Neural progenitor cell (in vitro differentiated cells): ENCODE measurements at regions not wholly inside any gene's neighbourhood (a gene's known extent, or its start where the extent isn't known, plus 50 kb on each side); places are given as distances from the start of the nearest gene placed in this dataset.

Experiments
- DNase-seq: peaks from one replicate; pipeline ENCODE4 v3.0.0-alpha.2; 2016; ENCODE audit warnings: low spot score
- H2AFZ ChIP-seq: fragments of 200-600 bp; sonication (generic); replicated peaks from 2 replicates; pipeline ENCODE4 v1.6.1; 2016; ENCODE audit warnings: antibody characterized with exemption
- H3F3A ChIP-seq: fragments of 200-600 bp; sonication (generic); 2 replicates; pipeline ENCODE4 v1.6.1; 2016; ENCODE audit warnings: antibody characterized with exemption, low read depth
- H3K27ac ChIP-seq: fragments of 200-600 bp; sonication (generic); 2 replicates; pipeline ENCODE4 v1.5.1; 2016; ENCODE audit warnings: mild to moderate bottlenecking
- H3K27me3 ChIP-seq: fragments of 200-600 bp; sonication (generic); 2 replicates; pipeline ENCODE4 v1.6.1; 2016; ENCODE audit warnings: mild to moderate bottlenecking, moderate library complexity
- H3K36me3 ChIP-seq: fragments of 200-600 bp; sonication (generic); 2 replicates; pipeline ENCODE4 v1.5.1; 2016
- H3K4me1 ChIP-seq: fragments of 200-600 bp; sonication (generic); 2 replicates; pipeline ENCODE4 v1.6.1; 2016; ENCODE audit warnings: mixed run types
- H3K4me2 ChIP-seq: fragments of 200-600 bp; sonication (generic); 2 replicates; pipeline ENCODE4 v1.6.1; 2016
- H3K4me3 ChIP-seq: fragments of 200-600 bp; sonication (generic); 2 replicates; pipeline ENCODE4 v1.5.1; 2016
- H3K79me2 ChIP-seq: fragments of 200-600 bp; sonication (generic); 2 replicates; pipeline ENCODE4 v1.6.1; 2016; ENCODE audit warnings: low read depth
- H3K9ac ChIP-seq: fragments of 200-600 bp; sonication (generic); 2 replicates; pipeline ENCODE4 v1.6.1; 2016
- H3K9me3 ChIP-seq: fragments of 200-600 bp; sonication (generic); 2 replicates; pipeline ENCODE4 v1.5.1; 2016; ENCODE audit warnings: low read depth
- H4K20me1 ChIP-seq: fragments of 200-600 bp; sonication (generic); 2 replicates; pipeline ENCODE4 v1.6.1; 2016; ENCODE audit warnings: low read depth
- H3K27ac Mint-ChIP-seq: 3 replicates; pipeline ENCODE4 v1.8.0; 2021; ENCODE audit warnings: mixed read lengths
- H3K27me3 Mint-ChIP-seq: 2 replicates; pipeline ENCODE4 v1.8.0; 2022; ENCODE audit warnings: low read depth, mild to moderate bottlenecking, inconsistent platforms, moderate library complexity, mixed read lengths; ENCODE audit not compliant: insufficient read depth
- H3K36me3 Mint-ChIP-seq: 3 replicates; pipeline ENCODE4 v1.8.0; 2021; ENCODE audit warnings: mixed read lengths
- H3K4me1 Mint-ChIP-seq: 3 replicates; pipeline ENCODE4 v1.8.0; 2021; ENCODE audit warnings: mixed read lengths
- H3K4me3 Mint-ChIP-seq: 3 replicates; pipeline ENCODE4 v1.8.0; 2021; ENCODE audit warnings: mild to moderate bottlenecking, moderate library complexity, mixed read lengths
- H3K9me3 Mint-ChIP-seq: 3 replicates; pipeline ENCODE4 v1.8.0; 2020; ENCODE audit warnings: mixed read lengths
- CTCF ChIP-seq: fragments of 200-600 bp; sonication (generic); IDR thresholded peaks from 2 replicates; pipeline ENCODE4 v1.5.1; 2017; ENCODE audit warnings: antibody characterized with exemption, mild to moderate bottlenecking
- EZH2 ChIP-seq: fragments of 200-600 bp; sonication (generic); IDR thresholded peaks from 2 replicates; pipeline ENCODE4 v1.6.1; 2017; ENCODE audit warnings: antibody characterized with exemption, mild to moderate bottlenecking, moderate library complexity
- EZH2phosphoT487 ChIP-seq: fragments of 200-600 bp; sonication (generic); IDR thresholded peaks from 2 replicates; pipeline ENCODE4 v1.6.1; 2017; ENCODE audit warnings: antibody characterized with exemption

- H3K79me2 ChIP-seq = no peaks in the 10 kb centered on the region
- Mint-ChIP-seq H3K4me1 (no peaks in the 10 kb centered on the region), H3K9me3 (peaks cover under 1% of the 10 kb centered on the region), H3K36me3 (no peaks in the 10 kb centered on the region), H3K4me3 (no peak overlapping the region), H3K27ac (no peak overlapping the region), H3K27me3 (no peaks in the 10 kb centered on the region)
- H3K4me3 ChIP-seq = no peak overlapping the region
- no peak overlapping the region for H2AFZ ChIP-seq
- H3F3A ChIP-seq = no peaks in the 10 kb centered on the region
- no peak overlapping the region for H3K9ac ChIP-seq
- H3K9me3 ChIP-seq = no peaks in the 10 kb centered on the region
- no peaks in the 10 kb centered on the region for H3K36me3 ChIP-seq
- H4K20me1 ChIP-seq = no peaks in the 10 kb centered on the region
- no peaks in the 10 kb centered on the region for H3K4me1 ChIP-seq
- no peak for DNase-seq
- no peak overlapping the region for H3K27ac ChIP-seq
- H3K27me3 ChIP-seq = no peaks in the 10 kb centered on the region
- no peak overlapping the region for H3K4me2 ChIP-seq
- TF ChIP-seq EZH2 (no peak), CTCF (no peak), EZH2phosphoT487 (no peak)
These were observed 502.3 kb downstream of the DIRAS2 start for GRCh38 chr9:90140131-90140818.

- Histone ChIP-seq H3K9ac (no peak overlapping the region), H3K4me3 (no peak overlapping the region), H3K9me3 (no peaks in the 10 kb centered on the region), H3K36me3 (no peaks in the 10 kb centered on the region), H3K79me2 (no peaks in the 10 kb centered on the region), H3K4me1 (no peaks in the 10 kb centered on the region), H2AFZ (no peak overlapping the region), H3K27ac (no peak overlapping the region), H3F3A (no peaks in the 10 kb centered on the region), H4K20me1 (no peaks in the 10 kb centered on the region), H3K4me2 (no peak overlapping the region), H3K27me3 (no peaks in the 10 kb centered on the region)
- peak; percentile 71 for TF ChIP-seq CTCF
- TF ChIP-seq EZH2 = no peak
- Mint-ChIP-seq H3K9me3 (peaks cover 12% of the 10 kb centered on the region), H3K4me1 (no peaks in the 10 kb centered on the region), H3K4me3 (no peak overlapping the region), H3K36me3 (no peaks in the 10 kb centered on the region), H3K27me3 (no peaks in the 10 kb centered on the region), H3K27ac (no peak overlapping the region)
- DNase-seq = peak; percentile 38
These were observed 500.9 kb downstream of the DIRAS2 start for GRCh38 chr9:90141723-90142122.

- H3K4me3 Mint-ChIP-seq = no peak overlapping the region
- H3K4me1 ChIP-seq = no peaks in the 10 kb centered on the region
- H3K27ac ChIP-seq = no peak overlapping the region
- no peaks in the 10 kb centered on the region for H4K20me1 ChIP-seq
- TF ChIP-seq CTCF (peak; percentile 79), EZH2 (no peak), EZH2phosphoT487 (no peak)
- peaks cover 18% of the 10 kb centered on the region for H3K9me3 Mint-ChIP-seq
- H2AFZ ChIP-seq = peak overlapping the region; percentile 62
- DNase-seq = peak; percentile 74
- no peaks in the 10 kb centered on the region for H3K36me3 ChIP-seq
- H3K9me3 ChIP-seq = no peaks in the 10 kb centered on the region
- no peak overlapping the region for H3K27ac Mint-ChIP-seq
- H3K9ac ChIP-seq = no peak overlapping the region
- no peaks in the 10 kb centered on the region for H3K27me3 ChIP-seq
- H3K4me2 ChIP-seq = no peak overlapping the region
- no peaks in the 10 kb centered on the region for H3K79me2 ChIP-seq
- no peaks in the 10 kb centered on the region for H3F3A ChIP-seq
- no peaks in the 10 kb centered on the region for H3K36me3 Mint-ChIP-seq
- H3K4me3 ChIP-seq = no peak overlapping the region
- H3K27me3 Mint-ChIP-seq = no peaks in the 10 kb centered on the region
- H3K4me1 Mint-ChIP-seq = no peaks in the 10 kb centered on the region
These were observed 500.0 kb downstream of the DIRAS2 start for GRCh38 chr9:90142580-90142979.
